PFSK-1 (cell line): ENCODE measurements at regions not wholly inside any gene's neighbourhood (a gene's known extent, or its start where the extent isn't known, plus 50 kb on each side); places are given as distances from the start of the nearest gene placed in this dataset.

Experiments
- FOXP2 ChIP-seq: optimal IDR thresholded peaks from 2 replicates; pipeline ENCODE3; 2011; ENCODE audit warnings: borderline replicate concordance, control low read depth, inconsistent platforms; ENCODE audit not compliant: insufficient read depth; ENCODE audit errors: extremely low read length, extremely low read depth
- POLR2AphosphoS5 ChIP-seq: IDR thresholded peaks from 2 replicates; pipeline ENCODE4 v1.6.1; 2012; ENCODE audit warnings: low read depth, mild to moderate bottlenecking, control low read depth, low read length, moderate library complexity
- REST ChIP-seq, 2 experiments: IDR thresholded peaks; 2 replicates each; pipeline versions ENCODE4 v1.6.1 to v1.8.0; 2011 to 2012; ENCODE audit warnings: low read depth in 2 of 2, low read length in 2 of 2, control low read depth in 1 of 2, inconsistent platforms in 1 of 2, mild to moderate bottlenecking in 1 of 2, moderate library complexity in 1 of 2; ENCODE audit not compliant: insufficient read depth in 1 of 2
- SIN3A ChIP-seq: IDR thresholded peaks from 2 replicates; pipeline ENCODE4 v1.6.1; 2012; ENCODE audit warnings: mild to moderate bottlenecking, low read length, moderate library complexity, borderline replicate concordance; ENCODE audit not compliant: insufficient read depth
- TAF1 ChIP-seq: IDR thresholded peaks from 2 replicates; pipeline ENCODE4 v1.6.1; 2012; ENCODE audit warnings: low read length, control low read depth, borderline replicate concordance; ENCODE audit not compliant: insufficient read depth

GRCh38 chr12:17030338-17030737 is 424.4 kb upstream of the LMO3 start:
- TF ChIP-seq FOXP2 = no peak
- TF ChIP-seq REST (IDR thresholded peaks at IDR 0.05; ENCODE audit: insufficient read depth in 1 of 2, low read depth in 2 of 2, low read length in 2 of 2) = no peak
- TF ChIP-seq POLR2AphosphoS5 = no peak
- no peak for TF ChIP-seq SIN3A
- no peak for TF ChIP-seq TAF1
